ENCODE measurements at regions not wholly inside any gene's neighbourhood (a gene's known extent, or its start where the extent isn't known, plus 50 kb on each side); places are given as distances from the start of the nearest gene placed in this dataset.

GRCh38 chr6:137933696-137934095 is 66.6 kb downstream of the TNFAIP3 start:
- Histone ChIP-seq H3K27ac (peak overlapping the region in 3 of 4 donors; percentile 8 to 57 (median 40)), H3K36me3 (no peaks in the 10 kb centered on the region), H3K27me3 (no peaks in the 10 kb centered on the region), H3K4me1 (peaks cover 0 to 9% (median 0%) of the 10 kb centered on the region in 3 donors), H3K4me3 (no peak overlapping the region), H3K9me3 (no peaks in the 10 kb centered on the region)
- WGBS, 2 donors (ENCODE audit: low coverage in 1 of 2) = 17 to 60% methylated on average over 2 to 3 of the region's 3 CpGs
- ATAC-seq = peak; percentile 94
- peak; percentile 16 for TF ChIP-seq POLR2AphosphoS5 (IDR thresholded peaks at IDR 0.05)
- TF ChIP-seq CTCF (IDR thresholded peaks at IDR 0.05) = no peak
- no peak for TF ChIP-seq EP300 (IDR thresholded peaks at IDR 0.05)
- no peak for TF ChIP-seq POLR2A (IDR thresholded peaks at IDR 0.05)

GRCh38 chr6:137936798-137937197 is 69.7 kb downstream of the TNFAIP3 start:
- no peaks in the 10 kb centered on the region for H3K9me3 ChIP-seq
- peaks cover 0 to 9% (median 0%) of the 10 kb centered on the region in 3 donors for H3K4me1 ChIP-seq
- H3K27me3 ChIP-seq = no peaks in the 10 kb centered on the region
- no peak overlapping the region for H3K27ac ChIP-seq
- no peak overlapping the region for H3K4me3 ChIP-seq
- TF ChIP-seq POLR2A (IDR thresholded peaks at IDR 0.05) (no peak), CTCF (IDR thresholded peaks at IDR 0.05) (no peak), EP300 (IDR thresholded peaks at IDR 0.05) (no peak), POLR2AphosphoS5 (IDR thresholded peaks at IDR 0.05) (no peak)
- H3K36me3 ChIP-seq = no peaks in the 10 kb centered on the region
- no peak for ATAC-seq

GRCh38 chr6:137937834-137938233 is 70.8 kb downstream of the TNFAIP3 start:
- Histone ChIP-seq H3K4me3 (no peak overlapping the region), H3K36me3 (no peaks in the 10 kb centered on the region), H3K27me3 (no peaks in the 10 kb centered on the region), H3K4me1 (peaks cover 0 to 9% (median 0%) of the 10 kb centered on the region in 3 donors), H3K9me3 (no peaks in the 10 kb centered on the region), H3K27ac (no peak overlapping the region)
- TF ChIP-seq POLR2A (IDR thresholded peaks at IDR 0.05) (no peak), EP300 (IDR thresholded peaks at IDR 0.05) (no peak), POLR2AphosphoS5 (IDR thresholded peaks at IDR 0.05) (no peak), CTCF (IDR thresholded peaks at IDR 0.05) (no peak)
- no peak for ATAC-seq

GRCh38 chr6:137938770-137939379 is 71.8 kb downstream of the TNFAIP3 start:
- Histone ChIP-seq H3K9me3 (no peaks in the 10 kb centered on the region), H3K4me1 (peaks cover 0 to under 1% (median 0%) of the 10 kb centered on the region in 3 donors), H3K4me3 (no peak overlapping the region), H3K27me3 (no peaks in the 10 kb centered on the region), H3K27ac (no peak overlapping the region), H3K36me3 (no peaks in the 10 kb centered on the region)
- WGBS, 2 donors (ENCODE audit: low coverage in 1 of 2) = 100% methylated on average over 1 of the region's 1 CpG
- TF ChIP-seq EP300 (IDR thresholded peaks at IDR 0.05) = no peak
- no peak for ATAC-seq

GRCh38 chr6:137941995-137942394 is 74.9 kb downstream of the TNFAIP3 start:
- no peak for ATAC-seq
- Histone ChIP-seq H3K27me3 (no peaks in the 10 kb centered on the region), H3K9me3 (no peaks in the 10 kb centered on the region), H3K4me3 (no peak overlapping the region), H3K4me1 (no peaks in the 10 kb centered on the region), H3K36me3 (no peaks in the 10 kb centered on the region), H3K27ac (no peak overlapping the region)
- TF ChIP-seq POLR2A (IDR thresholded peaks at IDR 0.05) = no peak
- no peak for TF ChIP-seq EP300 (IDR thresholded peaks at IDR 0.05)
- TF ChIP-seq POLR2AphosphoS5 (IDR thresholded peaks at IDR 0.05) = no peak
- no peak for TF ChIP-seq CTCF (IDR thresholded peaks at IDR 0.05)
- WGBS, 2 donors (ENCODE audit: low coverage in 1 of 2) = 35 to 51% methylated on average over 2 of the region's 2 CpGs
